ENCODE measurements at regions not wholly inside any gene's neighbourhood (a gene's known extent, or its start where the extent isn't known, plus 50 kb on each side); places are given as distances from the start of the nearest gene placed in this dataset.

- TF ChIP-seq EGR1 (IDR thresholded peaks at IDR 0.05) (no peak), CREB1 (IDR thresholded peaks at IDR 0.05; ENCODE audit: low read depth) (no peak), FOXM1 (IDR thresholded peaks at IDR 0.05; ENCODE audit: borderline replicate concordance, low read depth) (no peak)
- TF ChIP-seq, protein P1, sequence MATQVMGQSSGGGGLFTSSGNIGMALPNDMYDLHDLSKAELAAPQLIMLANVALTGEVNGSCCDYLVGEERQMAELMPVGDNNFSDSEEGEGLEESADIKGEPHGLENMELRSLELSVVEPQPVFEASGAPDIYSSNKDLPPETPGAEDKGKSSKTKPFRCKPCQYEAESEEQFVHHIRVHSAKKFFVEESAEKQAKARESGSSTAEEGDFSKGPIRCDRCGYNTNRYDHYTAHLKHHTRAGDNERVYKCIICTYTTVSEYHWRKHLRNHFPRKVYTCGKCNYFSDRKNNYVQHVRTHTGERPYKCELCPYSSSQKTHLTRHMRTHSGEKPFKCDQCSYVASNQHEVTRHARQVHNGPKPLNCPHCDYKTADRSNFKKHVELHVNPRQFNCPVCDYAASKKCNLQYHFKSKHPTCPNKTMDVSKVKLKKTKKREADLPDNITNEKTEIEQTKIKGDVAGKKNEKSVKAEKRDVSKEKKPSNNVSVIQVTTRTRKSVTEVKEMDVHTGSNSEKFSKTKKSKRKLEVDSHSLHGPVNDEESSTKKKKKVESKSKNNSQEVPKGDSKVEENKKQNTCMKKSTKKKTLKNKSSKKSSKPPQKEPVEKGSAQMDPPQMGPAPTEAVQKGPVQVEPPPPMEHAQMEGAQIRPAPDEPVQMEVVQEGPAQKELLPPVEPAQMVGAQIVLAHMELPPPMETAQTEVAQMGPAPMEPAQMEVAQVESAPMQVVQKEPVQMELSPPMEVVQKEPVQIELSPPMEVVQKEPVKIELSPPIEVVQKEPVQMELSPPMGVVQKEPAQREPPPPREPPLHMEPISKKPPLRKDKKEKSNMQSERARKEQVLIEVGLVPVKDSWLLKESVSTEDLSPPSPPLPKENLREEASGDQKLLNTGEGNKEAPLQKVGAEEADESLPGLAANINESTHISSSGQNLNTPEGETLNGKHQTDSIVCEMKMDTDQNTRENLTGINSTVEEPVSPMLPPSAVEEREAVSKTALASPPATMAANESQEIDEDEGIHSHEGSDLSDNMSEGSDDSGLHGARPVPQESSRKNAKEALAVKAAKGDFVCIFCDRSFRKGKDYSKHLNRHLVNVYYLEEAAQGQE (IDR thresholded peaks at IDR 0.05; ENCODE audit: low read depth) = no peak
- TF ChIP-seq, protein P2, sequence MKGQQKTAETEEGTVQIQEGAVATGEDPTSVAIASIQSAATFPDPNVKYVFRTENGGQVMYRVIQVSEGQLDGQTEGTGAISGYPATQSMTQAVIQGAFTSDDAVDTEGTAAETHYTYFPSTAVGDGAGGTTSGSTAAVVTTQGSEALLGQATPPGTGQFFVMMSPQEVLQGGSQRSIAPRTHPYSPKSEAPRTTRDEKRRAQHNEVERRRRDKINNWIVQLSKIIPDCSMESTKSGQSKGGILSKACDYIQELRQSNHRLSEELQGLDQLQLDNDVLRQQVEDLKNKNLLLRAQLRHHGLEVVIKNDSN (IDR thresholded peaks at IDR 0.05) = no peak
These were observed 363.7 kb upstream of the FSIP2 start for GRCh38 chr2:185374878-185375277.

- TF ChIP-seq TAF1 (IDR thresholded peaks at IDR 0.05; ENCODE audit: low read depth) (no peak), EGR1 (IDR thresholded peaks at IDR 0.05) (no peak), CEBPB (IDR thresholded peaks at IDR 0.05) (no peak), NFIC (IDR thresholded peaks at IDR 0.05) (no peak), ZBTB7A (IDR thresholded peaks at IDR 0.05; ENCODE audit: low read depth) (no peak), YY1 (IDR thresholded peaks at IDR 0.05; ENCODE audit: low read depth) (no peak), RAD21 (IDR thresholded peaks at IDR 0.05; ENCODE audit: low read depth) (no peak), EP300 (IDR thresholded peaks at IDR 0.05; ENCODE audit: borderline replicate concordance) (no peak), TEAD4 (IDR thresholded peaks at IDR 0.05) (no peak), TCF12 (IDR thresholded peaks at IDR 0.05; ENCODE audit: low read depth) (no peak)
- TF ChIP-seq, protein P1 (IDR thresholded peaks at IDR 0.05; ENCODE audit: low read depth) = no peak
- TF ChIP-seq, protein P3, sequence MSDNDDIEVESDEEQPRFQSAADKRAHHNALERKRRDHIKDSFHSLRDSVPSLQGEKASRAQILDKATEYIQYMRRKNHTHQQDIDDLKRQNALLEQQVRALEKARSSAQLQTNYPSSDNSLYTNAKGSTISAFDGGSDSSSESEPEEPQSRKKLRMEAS (IDR thresholded peaks at IDR 0.05) = no peak
These were observed 362.9 kb upstream of the FSIP2 start for GRCh38 chr2:185375731-185376130.

DNA sequence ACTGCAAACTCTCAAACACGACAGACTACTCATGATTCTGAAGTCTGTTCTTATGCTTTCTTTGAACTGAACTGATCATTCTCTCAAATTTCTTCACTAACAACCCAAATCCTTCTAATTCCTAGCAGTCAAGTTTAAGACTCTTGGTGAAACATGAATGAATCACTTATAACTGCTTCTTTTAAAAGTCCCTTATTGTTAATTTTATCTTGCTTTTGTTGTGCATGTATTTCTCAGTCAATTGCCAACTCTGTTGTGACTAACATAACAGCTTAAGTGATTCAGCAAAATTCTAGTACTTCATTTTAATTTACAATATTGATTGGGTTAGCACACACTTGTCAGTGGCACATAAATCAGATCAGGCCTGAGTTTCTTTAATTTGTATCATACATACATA is 357.0 kb upstream of the FSIP2 start:
- TF ChIP-seq ZBTB7A (IDR thresholded peaks at IDR 0.05; ENCODE audit: low read depth) (no peak), YY1 (IDR thresholded peaks at IDR 0.05; ENCODE audit: low read depth) (no peak), FOXM1 (IDR thresholded peaks at IDR 0.05; ENCODE audit: borderline replicate concordance, low read depth) (no peak), TCF12 (IDR thresholded peaks at IDR 0.05; ENCODE audit: low read depth) (no peak), TAF1 (IDR thresholded peaks at IDR 0.05; ENCODE audit: low read depth) (no peak), NFIC (IDR thresholded peaks at IDR 0.05) (no peak)
- TF ChIP-seq, protein P3 (IDR thresholded peaks at IDR 0.05) = no peak
- TF ChIP-seq, protein P2 (IDR thresholded peaks at IDR 0.05) = no peak

DNA sequence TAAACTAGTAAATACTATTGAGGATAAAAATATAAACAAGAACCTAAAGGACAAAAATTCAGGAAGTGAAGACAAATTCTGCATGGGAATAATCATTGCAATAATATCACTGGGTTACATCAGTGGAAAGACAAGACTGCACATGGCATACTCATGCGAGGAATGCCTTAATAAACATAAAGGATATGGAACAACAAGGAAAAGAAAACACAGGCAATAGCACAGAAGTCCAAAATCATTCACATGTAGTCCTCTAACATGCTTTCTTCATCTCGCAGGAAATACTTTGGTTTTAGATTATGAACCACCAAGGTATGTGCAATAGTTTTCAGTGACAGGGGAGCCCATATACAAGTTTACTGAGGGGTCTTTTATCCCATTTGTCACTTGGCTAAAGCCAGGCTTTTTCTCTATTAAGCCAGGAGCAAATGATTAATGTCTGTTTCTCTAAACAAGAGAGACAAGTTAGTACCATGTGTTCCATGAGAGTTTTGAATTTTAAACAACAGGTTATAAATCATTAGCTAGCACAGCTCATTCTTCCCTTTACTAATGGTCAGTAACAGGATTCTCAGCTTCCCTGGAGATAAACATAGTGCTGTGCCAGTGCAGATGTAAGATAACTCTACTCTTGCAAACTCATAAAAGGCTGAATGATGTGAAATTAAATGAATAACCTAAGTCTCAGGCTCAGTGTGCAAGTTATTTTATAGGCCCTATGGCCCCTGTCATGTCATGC is 353.6 kb upstream of the FSIP2 start:
- no peak for TF ChIP-seq NFIC (IDR thresholded peaks at IDR 0.05)
- TF ChIP-seq TEAD4 (IDR thresholded peaks at IDR 0.05) = no peak
- no peak for TF ChIP-seq CEBPB (IDR thresholded peaks at IDR 0.05)
- no peak for TF ChIP-seq TCF12 (IDR thresholded peaks at IDR 0.05; ENCODE audit: low read depth)
- TF ChIP-seq EGR1 (IDR thresholded peaks at IDR 0.05) = no peak
- TF ChIP-seq CREB1 (IDR thresholded peaks at IDR 0.05; ENCODE audit: low read depth) = no peak
- TF ChIP-seq TAF1 (IDR thresholded peaks at IDR 0.05; ENCODE audit: low read depth) = no peak
- no peak for TF ChIP-seq FOXM1 (IDR thresholded peaks at IDR 0.05; ENCODE audit: borderline replicate concordance, low read depth)
- no peak for TF ChIP-seq YY1 (IDR thresholded peaks at IDR 0.05; ENCODE audit: low read depth)
- TF ChIP-seq EP300 (IDR thresholded peaks at IDR 0.05; ENCODE audit: borderline replicate concordance) = no peak
- TF ChIP-seq, protein P1 (IDR thresholded peaks at IDR 0.05; ENCODE audit: low read depth) = no peak
- no peak for TF ChIP-seq ZBTB7A (IDR thresholded peaks at IDR 0.05; ENCODE audit: low read depth)
- TF ChIP-seq, protein P3 (IDR thresholded peaks at IDR 0.05) = no peak
- no peak for TF ChIP-seq RAD21 (IDR thresholded peaks at IDR 0.05; ENCODE audit: low read depth)
- TF ChIP-seq, protein P2 (IDR thresholded peaks at IDR 0.05) = no peak

Measured in Ishikawa (cell line).